ENCODE measurements at regions not wholly inside any gene's neighbourhood (a gene's known extent, or its start where the extent isn't known, plus 50 kb on each side); places are given as distances from the start of the nearest gene placed in this dataset.

DNA sequence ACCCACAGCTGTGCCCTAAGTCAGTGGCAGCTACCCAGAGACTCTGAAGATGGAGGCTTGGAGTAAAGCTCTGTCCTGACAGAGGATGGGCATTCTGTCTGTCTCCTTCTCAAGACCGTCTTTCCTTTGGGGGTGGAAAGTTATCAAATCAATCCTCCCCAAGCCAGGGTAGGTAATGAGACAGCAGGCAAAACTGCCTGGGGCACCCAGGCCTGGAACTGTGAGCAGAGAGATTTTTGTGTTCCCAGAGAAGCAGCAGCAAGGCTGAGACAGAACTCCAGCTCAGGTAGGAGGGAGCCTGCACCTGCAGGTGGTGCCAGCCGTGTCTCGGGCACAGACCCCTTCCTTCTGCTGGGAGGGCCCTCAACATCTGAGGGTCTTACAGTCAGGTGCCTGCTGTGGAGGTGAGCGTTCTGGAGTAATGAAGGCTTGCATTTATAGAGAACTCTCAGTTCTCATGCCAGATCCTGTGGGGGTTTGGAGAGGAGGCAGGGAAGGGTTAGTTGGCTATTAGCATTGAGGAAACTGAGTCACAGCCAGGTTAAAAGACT lies 95.6 kb downstream of the RIPK4 start:
- no peak for DNase-seq

DNA sequence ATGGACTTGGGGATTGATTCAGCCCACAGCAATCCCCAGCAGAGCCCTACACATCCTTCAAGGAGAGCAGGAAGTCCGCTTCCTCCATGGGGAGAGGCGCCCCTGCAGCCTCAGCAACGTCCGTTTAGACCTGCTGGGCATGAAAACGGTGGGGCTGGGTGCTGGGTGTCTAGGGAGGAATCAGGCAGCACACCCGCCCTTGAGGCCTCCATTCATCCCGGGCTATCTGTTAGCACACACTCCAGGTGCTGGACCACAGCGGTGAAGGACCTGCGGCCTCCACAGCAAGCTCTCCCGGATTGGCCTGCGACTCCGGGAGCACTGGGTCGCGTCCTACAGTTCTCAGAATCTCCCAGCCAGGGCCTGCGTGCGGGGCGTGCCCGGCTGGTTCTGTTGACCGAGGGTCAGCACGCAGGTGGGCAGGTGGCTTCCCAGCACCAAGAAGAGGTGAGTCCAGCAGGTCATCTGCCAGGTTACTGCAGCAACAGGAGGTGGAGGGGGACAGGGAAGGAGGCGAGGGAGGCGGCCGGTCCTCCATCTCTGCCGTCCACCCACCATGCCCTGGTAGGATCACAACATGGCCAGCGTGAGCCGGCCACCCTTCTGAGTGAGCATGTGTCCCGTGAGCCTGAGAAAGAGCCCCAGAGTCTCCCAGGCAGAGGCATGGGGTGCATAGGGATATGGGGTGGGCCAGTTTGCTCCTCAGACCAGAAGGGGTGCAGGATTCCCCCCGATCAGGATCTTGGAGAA lies 96.6 kb downstream of the RIPK4 start:
- DNase-seq: no peak

DNA sequence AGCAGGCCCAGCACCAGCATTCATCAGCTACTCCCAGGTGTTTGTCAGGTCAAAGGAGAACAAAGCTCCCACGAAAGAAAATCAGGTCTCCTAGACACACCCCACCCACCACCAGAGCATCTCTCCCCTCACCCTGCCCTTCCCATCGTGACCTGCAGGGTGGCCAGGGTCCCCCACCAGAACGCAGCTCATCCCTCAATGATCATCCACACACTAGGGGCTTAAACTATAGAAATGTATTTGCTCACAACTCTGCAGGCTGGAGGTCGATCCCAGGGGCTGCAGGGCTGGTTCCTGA lies 97.4 kb downstream of the RIPK4 start:
- no peak for DNase-seq

DNA sequence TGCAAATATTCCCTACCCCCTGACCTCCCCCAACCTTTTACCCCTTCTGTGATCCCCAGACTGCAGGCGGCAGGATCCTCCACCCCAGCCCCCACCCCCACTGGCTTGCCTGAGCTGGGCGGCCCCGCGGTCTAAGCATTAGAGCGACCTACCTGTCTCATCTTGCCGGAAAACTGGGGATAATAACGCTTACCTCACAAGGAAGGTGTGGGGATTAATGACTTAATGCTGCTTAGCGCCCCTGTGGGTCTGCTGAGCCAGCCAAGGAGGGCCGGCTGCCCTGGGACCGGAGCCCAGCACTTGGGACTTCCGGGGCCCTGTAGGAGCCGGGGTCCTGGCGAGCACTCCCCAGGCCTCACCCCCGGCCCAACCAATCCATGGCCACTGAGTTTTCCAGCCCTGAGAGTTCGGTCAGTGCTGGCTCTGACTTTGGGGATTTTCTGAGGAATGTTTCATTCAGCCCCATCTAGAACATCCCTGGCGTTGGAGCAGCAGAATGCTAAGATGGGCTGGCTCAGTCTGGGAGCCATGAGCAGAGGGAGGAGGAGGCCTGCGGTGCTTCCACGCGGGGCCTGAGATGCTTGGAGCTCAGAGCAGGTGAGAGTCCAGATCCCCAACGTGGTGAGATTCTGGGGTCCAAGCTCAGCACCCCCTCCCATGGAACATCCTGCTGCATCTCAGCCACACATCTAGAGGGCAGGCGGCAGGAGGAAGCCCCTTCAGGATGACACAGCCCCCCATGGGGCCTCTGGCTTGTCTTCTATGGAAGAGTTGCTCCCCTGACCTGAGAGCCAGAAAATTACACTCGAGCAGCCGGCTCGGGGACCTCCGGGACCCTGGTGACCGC lies 97.9 kb downstream of the RIPK4 start:
- no peak for DNase-seq

DNA sequence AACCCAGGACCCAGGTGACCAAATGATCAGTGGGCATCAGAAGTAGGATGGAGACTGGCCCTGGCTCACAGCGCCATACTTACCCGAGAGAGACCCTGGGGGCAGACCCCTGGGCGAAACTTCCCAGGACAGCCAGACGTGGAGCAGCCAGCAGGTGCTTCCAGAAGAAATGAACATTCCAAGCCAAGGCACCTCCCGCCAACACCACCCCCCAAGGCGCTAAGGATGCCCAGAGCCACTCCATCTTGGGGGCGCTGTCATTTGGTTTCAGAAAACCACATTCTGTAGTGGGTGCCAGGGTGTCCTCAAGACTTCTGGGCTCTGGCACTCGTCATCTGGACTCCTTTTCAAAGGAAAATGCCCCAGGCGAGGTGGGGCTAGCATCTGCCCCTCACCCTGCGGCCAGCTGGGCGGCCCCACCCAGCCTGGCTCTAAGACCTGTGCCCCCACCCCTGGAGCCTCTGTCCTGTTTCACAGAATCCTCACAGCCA lies 98.8 kb downstream of the RIPK4 start:
- DNase-seq: no peak

DNA sequence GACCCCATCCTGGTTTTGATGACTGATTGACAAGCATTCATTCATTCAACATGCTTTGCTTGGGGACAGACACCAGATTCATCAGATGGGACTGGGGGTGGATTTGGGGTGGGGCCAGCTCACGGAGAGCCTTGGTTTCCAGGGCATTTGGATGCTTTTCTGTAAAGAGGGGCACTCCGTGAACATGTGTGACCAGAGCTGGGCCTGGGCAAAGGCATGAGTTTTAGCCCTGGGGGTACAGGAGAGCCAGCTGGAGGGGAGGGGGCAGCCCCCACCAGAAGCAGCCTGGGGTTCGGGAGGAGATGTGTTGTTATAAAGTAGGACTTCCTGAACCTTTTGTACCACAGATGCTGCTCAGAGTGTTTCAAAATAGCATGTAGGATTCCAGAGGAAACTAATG lies 99.7 kb downstream of the RIPK4 start:
- DNase-seq: no peak

DNA sequence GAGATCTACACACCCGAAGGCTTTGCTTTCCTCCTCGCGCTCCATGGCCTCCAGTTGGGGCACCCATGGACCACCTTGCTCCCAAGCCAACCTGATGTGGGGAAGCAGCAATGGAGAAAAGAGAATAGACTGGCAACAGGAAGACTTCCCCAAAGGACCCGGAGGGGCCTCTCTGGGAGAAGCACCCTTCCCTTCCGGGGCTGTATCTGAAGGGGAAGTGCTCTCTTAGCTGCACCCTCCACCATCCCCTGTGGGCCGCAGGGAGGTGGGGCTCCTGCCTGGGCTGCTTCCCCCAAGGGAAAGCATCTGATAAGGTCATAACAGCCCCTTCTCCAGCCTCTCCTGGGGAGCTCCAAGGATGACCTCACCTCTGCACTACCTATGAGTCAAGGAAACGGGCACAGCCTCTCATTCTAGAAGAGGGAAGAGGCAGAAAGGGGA lies 100.2 kb downstream of the RIPK4 start:
- no peak for DNase-seq

DNA sequence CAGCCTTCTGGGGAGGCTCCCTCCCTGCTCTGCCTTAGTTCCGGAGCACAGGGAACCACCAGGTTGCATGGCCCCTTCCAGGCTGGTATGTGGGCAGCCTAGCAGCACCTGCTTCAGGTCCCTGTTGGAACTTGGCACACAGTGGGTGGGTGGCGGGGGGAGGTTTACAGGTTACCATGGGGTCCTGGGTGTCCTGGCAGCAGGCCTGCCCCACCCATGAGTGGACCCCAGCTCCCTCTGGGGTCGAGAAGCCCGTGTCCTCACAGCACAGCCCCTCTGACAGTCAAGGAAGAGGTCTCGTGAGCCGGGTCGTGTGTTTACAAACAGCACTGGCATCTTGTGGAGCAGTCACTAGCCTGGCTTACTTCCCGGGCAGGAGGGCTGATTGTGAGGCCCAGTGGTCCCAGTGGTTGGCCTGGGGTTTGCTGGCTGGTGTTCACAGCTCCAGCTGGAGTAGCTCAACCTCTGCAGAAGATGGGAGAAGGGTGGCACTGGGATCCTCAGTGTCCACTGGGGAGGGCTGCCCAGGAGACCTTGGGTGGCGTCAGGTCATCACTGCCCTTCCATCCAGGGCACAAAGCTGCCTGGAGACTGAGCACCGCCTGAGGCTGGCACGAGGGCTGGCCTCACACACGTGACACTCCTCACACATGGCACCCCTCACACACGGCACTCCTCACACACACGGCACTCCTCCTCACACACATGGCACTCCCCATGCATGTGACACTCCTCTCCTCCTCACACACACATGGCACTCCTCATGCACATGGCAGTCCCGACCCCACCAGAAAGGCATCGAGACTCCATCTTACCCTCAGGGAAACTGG lies 100.9 kb downstream of the RIPK4 start:
- no peak for DNase-seq

DNA sequence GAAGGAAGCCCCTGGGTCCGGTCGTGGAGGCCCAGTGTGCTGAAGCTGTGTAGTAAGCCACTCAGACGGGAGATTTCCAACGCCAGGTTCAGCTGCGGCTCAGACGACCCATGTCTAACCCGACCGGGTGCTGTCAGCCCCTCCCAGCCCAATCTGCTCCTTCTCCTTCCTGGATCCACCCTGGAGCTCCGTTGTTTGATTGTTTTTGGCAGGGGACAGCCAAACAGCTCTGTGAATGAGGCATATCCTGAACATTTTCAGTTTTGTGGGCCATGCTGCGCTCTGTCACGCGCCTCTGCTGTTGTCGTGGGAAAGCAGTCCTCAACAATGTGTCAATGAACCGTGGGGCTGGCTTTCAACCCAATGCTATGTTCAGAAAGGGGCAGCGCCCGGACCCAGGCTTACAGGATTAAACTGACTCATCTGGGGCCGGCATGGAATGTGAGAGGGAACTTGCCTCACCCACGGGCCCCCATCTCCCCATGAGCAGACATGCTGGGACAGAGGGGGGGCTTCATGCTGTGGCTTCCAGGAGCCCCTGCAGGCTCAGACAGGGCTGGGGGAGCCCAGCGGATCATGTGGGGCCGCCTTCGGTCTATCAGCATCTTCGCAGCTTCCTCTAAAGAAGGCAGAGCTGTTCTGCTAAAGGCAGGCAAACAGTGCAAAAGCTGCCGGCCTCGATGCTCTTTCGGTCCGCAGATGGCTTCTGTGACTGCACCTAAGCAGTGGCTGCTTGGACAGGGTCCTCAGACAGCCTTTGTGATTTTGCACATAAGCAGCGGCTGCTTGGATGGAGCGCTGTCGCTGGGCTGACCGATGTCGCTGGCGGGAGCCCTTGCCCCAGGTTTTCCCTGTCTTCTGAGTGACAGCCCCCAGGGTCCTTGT lies 101.7 kb downstream of the RIPK4 start:
- DNase-seq: no peak

DNA sequence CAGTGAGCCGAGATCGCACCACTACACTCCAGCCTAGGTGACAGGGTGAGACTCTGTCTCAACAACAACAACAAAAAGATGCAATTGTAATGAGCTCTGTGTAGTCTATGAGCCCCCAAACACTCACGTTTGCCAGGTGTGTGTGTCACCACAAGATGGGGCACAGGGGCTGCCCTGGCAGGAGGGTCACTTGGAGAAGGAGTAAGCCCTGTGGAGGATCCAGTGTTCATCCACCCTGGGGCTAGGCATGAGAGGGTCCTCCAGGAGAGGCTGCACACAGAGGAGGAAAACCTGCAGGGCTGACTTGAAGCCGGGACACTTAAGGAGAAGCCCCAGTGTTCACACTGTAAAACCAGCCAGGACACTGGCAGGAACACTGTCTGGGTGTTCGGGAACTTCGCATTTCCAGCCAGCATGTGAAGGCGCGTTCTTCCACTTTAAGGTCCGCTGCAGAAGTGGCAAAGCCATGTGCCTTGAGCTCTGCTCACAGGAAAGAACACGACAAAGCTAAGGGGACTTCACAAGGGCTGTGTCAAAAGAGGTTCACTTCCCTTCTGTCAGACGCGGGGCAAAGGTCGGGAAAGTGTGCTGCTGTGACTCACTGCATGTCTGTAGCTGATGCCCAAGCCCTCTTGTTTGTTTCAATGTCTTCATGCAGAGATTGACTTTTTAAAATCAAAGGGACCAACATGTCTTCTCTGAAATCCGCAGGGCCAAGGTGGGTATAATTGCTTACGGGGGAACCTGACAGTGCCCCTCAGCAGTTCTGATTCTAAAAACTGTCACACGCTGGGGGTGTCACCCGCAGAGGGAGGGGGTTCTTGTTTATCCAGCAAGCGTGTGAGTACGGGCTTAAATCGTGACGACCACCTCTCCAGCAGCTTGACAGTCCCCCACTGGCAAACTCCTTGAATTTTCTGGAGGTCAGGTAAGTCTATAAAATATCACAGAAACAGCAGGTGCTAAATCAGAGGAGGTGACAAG lies 102.8 kb downstream of the RIPK4 start:
- DNase-seq: no peak

DNA sequence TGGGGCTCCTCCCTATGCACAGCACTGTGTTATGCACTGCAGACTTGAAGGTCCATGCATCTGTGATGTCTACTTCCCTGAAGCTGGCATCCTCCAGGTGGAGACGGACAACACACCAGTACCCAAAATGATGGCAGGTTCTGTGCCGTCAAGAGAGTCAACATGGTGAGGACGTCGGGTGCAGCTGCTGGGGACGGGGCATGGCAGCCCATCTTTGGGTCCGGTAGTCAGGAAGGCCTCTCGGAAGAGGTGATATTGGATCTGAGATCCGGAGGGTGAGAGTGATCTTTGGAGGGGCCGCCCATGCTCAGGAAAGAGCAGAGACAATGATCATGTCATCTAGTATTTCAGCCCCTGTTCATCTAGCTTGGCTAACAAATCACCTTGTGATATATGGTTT lies 104.1 kb downstream of the RIPK4 start:
- DNase-seq: no peak

DNA sequence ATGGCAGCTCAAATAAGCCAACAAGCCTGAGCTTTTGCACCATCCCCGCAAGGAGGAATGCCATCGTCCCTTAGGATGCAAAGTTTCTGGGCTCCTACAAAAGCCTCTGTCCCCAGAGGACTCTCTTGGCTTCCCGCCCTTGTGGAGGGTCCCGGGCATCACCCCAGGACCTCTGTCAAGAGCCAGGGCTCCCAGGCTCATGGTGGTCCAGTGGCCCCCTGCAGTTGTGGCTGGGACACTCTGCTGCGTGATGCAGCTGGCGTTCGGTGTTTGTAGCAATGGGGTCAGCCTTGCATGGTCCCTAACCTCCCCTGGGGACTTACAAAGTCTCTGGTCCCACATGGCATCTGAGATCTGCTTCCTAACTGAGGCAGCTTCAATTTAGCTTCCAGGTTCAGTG lies 104.7 kb downstream of the RIPK4 start:
- DNase-seq: no peak

DNA sequence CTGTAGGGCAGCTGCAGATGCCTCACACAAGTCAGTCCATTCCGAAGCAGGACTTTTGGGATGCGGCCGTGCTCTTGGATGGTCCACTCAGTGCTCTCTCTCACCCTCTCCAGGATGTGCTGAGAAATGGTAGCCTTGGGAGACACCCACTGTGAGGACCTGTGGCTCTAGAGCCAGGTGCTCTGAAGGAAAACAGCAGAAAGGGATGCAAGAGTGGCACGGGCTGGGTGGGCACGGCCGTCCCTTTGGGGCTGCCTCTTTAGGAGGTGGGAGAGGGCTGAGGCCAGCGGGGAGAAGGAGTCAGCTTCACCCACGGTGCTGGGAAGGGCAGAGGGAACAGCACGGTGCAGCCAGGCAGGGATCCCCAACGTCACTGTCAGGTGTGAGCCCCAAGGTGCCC lies 106.1 kb downstream of the RIPK4 start:
- no peak for DNase-seq

DNA sequence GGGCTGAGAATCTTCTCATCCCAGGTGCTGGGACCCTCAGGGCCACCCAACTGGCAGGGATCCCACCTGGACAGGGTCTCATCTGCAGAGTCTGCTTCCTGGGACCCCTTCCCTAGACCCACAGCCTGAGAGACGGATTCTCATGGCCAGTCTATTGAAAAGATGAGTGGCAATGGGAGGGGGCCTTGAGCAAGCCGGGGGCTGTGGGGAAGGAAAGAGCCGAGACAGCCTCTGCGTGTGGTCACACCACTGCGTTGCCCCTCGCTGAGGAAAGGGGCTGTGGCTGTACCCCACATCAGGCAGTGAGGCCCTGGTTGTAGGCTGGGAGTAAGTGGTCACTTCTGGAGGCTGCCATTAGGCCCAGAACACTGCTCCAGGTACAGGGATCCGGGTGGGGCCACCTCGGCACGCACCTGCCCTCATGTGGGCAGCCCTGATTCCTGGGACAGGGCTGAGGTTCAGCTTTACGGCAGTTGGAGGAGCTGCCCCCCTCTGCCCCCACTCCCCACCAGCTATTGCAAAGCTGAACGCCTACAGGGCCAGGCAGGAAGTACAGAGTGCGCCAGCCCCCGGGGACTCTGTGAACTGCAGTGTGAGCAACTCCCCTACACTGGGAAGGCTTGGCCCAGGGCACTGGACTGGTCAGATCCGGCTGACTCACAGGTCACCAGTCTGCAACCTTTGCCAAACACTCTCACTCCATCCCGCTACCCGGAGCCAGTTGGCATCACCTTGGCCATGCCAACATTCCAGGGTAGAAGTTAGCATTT lies 106.9 kb downstream of the RIPK4 start:
- no peak for DNase-seq

DNA sequence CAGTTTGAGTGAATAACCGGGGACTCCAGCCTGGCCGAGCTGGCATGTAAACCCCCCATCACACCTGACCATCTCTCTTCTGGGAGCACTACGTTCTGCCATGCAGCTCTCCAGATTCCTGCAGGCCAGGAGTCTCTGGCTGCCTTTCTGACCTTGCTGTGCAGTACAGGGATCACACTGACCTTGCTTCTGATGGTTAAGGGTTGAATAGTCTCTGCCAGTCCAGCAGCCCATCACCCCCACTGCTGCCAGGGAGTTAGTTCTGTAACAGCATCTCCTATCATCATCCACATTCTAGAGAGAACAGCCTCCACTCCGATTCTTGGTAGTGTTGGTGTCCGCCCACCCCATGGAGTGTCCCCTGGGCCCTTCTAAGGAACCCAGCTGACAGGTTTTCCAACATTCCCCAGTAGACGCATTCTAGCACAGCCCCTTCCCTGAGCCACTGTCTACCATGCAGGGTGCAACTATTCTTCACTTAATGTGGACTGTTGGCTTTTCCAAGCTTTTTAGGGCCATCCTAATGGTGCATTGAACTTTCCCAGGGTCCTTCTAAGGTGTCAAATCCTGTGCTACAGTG lies 109.8 kb downstream of the RIPK4 start:
- no peak for DNase-seq

DNA sequence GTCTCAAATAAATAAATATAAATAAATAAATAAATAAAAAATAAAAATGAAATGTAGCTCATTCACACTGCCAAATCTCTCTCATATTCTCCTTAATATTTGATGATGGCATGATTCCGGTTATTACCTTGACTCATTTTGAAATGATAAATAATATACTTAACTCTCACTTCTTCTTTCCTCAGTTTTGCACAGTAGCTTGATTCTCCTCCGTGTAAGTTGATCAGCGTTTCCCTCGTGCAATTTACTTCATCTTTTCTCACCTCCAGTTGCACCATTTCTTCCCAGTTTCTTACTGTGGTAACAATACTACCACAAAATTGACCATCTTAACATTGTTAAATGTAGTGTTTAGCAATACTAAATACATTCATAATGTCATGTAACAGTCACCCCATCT lies 111.6 kb downstream of the RIPK4 start:
- no peak for DNase-seq

DNA sequence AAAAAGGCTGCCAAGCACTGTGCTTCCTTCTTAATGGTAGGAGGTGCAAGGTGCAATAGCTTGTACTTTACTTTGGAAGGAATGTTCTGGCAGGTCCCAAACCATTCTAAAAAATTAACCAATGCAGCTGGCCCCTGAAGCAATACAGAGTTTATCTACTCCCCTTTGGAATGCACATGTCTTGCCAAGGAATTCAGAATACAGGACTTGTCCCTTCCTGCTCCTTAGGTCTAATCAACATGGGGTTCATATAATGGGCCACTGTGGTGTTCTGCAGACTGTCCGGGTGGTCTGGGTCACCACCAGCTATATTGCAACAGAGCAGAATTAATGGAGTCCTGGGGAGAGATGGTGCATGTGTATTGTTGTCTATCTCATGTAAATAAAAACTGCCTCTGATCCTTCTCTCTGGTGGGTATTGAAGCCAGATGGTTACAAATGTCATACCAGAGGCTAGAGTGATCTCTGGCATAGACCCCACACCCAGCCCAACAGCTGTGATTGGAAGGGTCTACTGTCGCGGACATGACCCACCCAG lies 112.8 kb downstream of the RIPK4 start:
- DNase-seq: no peak

DNA sequence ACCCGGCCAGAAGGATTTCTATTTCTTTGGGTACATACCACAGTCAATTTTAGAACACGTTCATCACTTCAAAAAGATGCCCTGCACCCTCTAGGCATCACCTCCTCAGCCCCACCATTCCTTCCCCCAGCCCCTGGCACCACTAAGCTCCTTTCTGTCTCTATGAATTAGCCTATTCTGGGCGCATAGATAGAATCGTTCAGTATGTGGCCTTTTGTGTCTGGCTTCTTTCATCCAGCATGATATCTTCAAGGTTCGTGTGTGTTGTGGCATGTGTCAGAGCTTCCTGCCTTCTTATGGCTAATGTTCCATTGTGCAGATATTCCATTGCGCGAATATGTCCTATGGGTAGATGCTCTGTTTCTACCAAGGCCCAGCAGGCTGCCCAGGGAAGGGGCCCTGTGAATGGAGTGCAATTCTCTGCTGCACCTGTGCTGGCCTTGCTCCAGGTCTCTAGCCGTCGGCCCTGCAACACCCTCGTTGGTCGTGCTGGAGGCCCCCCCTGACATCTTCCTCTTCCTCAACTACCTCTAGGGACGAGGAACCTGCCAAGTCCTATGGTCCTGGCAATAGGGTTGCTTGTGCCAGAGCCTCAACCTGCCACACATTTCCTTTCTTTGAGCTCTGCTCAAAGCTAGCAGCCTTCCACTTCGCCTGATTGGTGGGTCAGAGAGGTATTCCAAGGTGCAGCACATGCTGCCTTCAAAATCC lies 113.5 kb downstream of the RIPK4 start:
- no peak for DNase-seq

DNA sequence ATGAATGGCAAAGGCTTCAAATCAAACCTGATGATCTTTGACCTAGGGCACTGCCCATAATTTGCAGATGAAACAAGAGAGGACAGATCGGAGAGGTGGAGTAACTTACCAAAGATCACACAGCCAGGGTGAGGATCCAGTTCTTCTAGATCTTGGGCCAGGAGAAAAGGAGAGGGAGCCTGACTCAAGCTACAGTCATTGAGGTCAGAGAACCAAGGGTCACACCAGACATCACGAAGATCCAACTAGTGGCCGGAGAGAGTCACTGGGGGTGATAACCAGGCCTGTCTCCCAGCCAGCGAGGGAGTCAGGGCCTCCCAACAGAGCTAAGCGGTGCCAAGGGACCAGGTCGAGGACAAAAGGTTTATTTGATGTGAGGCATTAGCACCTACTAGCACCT lies 115.0 kb downstream of the RIPK4 start:
- DNase-seq: no peak
